ENCODE measurements at regions not wholly inside any gene's neighbourhood (a gene's known extent, or its start where the extent isn't known, plus 50 kb on each side); places are given as distances from the start of the nearest gene placed in this dataset.

DNA sequence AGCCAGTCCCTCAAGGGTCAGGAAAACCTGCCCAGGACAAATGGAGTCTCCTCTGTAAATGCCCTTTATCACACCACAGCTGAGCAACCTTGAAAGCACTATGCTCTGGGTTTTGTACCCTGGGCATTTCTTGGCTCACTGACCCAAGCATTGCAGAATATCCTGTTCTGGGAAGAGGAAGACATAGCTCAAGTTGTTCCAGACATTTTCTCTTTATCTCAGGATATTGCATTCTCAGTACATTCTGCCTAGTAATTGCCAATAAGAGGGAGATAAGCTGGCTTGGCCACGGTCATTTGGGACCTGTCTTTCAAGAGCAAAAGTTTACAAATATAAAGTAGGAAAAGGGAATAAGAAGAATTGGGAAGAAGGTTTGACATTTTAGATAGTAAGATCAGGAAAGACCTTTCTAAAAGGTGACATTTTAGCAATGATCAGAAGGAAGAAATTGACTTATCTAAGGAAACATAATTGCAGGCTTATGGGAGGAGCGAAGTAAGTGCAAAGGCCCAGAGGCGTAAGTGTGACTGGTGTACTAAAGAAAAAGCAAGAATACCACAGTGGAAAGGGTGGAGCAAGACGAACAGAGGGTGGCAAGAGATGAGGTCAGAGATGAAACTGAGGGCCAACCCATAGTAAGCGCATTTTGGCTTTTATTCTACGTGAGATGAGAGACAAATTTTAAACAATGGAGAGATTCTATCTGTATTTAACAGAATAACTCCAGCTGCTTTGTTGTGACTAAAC lies 394.0 kb upstream of the CXADR start:
- TF ChIP-seq, protein P1, sequence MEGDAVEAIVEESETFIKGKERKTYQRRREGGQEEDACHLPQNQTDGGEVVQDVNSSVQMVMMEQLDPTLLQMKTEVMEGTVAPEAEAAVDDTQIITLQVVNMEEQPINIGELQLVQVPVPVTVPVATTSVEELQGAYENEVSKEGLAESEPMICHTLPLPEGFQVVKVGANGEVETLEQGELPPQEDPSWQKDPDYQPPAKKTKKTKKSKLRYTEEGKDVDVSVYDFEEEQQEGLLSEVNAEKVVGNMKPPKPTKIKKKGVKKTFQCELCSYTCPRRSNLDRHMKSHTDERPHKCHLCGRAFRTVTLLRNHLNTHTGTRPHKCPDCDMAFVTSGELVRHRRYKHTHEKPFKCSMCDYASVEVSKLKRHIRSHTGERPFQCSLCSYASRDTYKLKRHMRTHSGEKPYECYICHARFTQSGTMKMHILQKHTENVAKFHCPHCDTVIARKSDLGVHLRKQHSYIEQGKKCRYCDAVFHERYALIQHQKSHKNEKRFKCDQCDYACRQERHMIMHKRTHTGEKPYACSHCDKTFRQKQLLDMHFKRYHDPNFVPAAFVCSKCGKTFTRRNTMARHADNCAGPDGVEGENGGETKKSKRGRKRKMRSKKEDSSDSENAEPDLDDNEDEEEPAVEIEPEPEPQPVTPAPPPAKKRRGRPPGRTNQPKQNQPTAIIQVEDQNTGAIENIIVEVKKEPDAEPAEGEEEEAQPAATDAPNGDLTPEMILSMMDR (IDR thresholded peaks at IDR 0.05): no peak
- TF ChIP-seq POLR2A (IDR thresholded peaks at IDR 0.05): no peak
